SK-N-SH (cell line): ENCODE measurements at regions not wholly inside any gene's neighbourhood (a gene's known extent, or its start where the extent isn't known, plus 50 kb on each side); places are given as distances from the start of the nearest gene placed in this dataset.

Experiments
- EZH2phosphoT487 ChIP-seq: fragments of 200-600 bp; sonication (generic); IDR thresholded peaks from 2 replicates; pipeline ENCODE4 v1.6.1; 2017; ENCODE audit warnings: low read depth, mixed run types, mild to moderate bottlenecking, antibody characterized with exemption, moderate library complexity, borderline replicate concordance
- GABPA ChIP-seq: IDR thresholded peaks from 2 replicates; pipeline ENCODE4 v1.4.0; 2012; ENCODE audit warnings: low read depth, mild to moderate bottlenecking
- JUND ChIP-seq: IDR thresholded peaks from 2 replicates; pipeline ENCODE4 v1.4.0; 2012
- MEF2A ChIP-seq: IDR thresholded peaks from 2 replicates; pipeline ENCODE4 v1.4.0; 2012; ENCODE audit warnings: low read depth, borderline replicate concordance
- NRF1 ChIP-seq: IDR thresholded peaks from 2 replicates; pipeline ENCODE4 v1.6.1; 2012; ENCODE audit warnings: low read depth, mild to moderate bottlenecking, low read length
- YY1 ChIP-seq: IDR thresholded peaks from 2 replicates; pipeline ENCODE4 v1.4.0; 2012; ENCODE audit warnings: low read depth, mild to moderate bottlenecking
- TF ChIP-seq, protein P1 (sequence below): fragments of 200-600 bp; sonication (generic); IDR thresholded peaks from 2 replicates; pipeline ENCODE4 v1.6.1; 2017; ENCODE audit warnings: antibody characterized with exemption, mild to moderate bottlenecking, moderate library complexity
- TF ChIP-seq, protein P2 (sequence below): IDR thresholded peaks from 2 replicates; pipeline ENCODE4; 2012

DNA sequence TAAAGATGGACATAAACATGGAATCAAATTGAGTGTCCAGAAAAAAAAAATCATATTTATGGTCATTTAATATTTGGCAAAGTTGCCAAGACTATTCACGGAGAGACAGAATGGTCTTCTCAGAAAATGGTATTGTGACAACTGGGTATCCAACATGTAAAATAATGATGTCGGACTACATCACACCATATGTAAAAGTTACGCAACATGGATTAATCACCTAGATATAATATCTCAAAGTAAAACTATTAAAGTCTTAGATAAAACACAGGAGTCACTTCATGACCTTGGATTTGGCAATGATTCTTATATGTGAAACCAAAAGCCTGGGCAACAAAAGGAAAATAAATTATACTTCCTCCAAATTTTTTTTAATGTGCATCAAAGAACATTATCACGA is 1591.7 kb upstream of the DDX18 start:
- TF ChIP-seq, protein P1, sequence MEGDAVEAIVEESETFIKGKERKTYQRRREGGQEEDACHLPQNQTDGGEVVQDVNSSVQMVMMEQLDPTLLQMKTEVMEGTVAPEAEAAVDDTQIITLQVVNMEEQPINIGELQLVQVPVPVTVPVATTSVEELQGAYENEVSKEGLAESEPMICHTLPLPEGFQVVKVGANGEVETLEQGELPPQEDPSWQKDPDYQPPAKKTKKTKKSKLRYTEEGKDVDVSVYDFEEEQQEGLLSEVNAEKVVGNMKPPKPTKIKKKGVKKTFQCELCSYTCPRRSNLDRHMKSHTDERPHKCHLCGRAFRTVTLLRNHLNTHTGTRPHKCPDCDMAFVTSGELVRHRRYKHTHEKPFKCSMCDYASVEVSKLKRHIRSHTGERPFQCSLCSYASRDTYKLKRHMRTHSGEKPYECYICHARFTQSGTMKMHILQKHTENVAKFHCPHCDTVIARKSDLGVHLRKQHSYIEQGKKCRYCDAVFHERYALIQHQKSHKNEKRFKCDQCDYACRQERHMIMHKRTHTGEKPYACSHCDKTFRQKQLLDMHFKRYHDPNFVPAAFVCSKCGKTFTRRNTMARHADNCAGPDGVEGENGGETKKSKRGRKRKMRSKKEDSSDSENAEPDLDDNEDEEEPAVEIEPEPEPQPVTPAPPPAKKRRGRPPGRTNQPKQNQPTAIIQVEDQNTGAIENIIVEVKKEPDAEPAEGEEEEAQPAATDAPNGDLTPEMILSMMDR, result no peak
- TF ChIP-seq YY1, result no peak
- TF ChIP-seq, protein P2, sequence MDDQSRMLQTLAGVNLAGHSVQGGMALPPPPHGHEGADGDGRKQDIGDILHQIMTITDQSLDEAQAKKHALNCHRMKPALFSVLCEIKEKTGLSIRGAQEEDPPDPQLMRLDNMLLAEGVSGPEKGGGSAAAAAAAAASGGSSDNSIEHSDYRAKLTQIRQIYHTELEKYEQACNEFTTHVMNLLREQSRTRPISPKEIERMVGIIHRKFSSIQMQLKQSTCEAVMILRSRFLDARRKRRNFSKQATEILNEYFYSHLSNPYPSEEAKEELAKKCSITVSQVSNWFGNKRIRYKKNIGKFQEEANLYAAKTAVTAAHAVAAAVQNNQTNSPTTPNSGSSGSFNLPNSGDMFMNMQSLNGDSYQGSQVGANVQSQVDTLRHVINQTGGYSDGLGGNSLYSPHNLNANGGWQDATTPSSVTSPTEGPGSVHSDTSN, result no peak
- TF ChIP-seq NRF1, result no peak
- TF ChIP-seq MEF2A, result no peak
- TF ChIP-seq EZH2phosphoT487, result no peak
- TF ChIP-seq GABPA, result no peak
- no peak for TF ChIP-seq JUND
